ENCODE measurements at regions not wholly inside any gene's neighbourhood (a gene's known extent, or its start where the extent isn't known, plus 50 kb on each side); places are given as distances from the start of the nearest gene placed in this dataset.

GRCh38 chr1:30375156-30375555, 348.2 kb downstream of the MATN1 start:
- WGBS (ENCODE audit: low lambda C conversion rate): 30% methylated on average over 2 of the region's 7 CpGs
- no peak overlapping the region for H2AFZ ChIP-seq (ENCODE audit: low read length)
- ChIA-PET CTCF (ENCODE audit: low intra/inter-chr PET ratio, low total read pairs) (no interaction called here), POLR2A (no interaction called here)
- TF ChIP-seq POLR2G (IDR thresholded peaks at IDR 0.05; ENCODE audit: low read depth, low read length) (no peak), ZNF737 (CRISPR knock-in tag; IDR thresholded peaks at IDR 0.05; ENCODE audit: borderline replicate concordance) (no peak), NFKB2 (CRISPR knock-in tag; IDR thresholded peaks at IDR 0.05; ENCODE audit: borderline replicate concordance) (no peak), MAFK (conservative IDR thresholded peaks at IDR 0.05 in 1 of 2, IDR thresholded peaks at IDR 0.05 in 1 of 2; ENCODE audit: low read length in 2 of 2) (no peak)
- TF ChIP-seq, protein P1, sequence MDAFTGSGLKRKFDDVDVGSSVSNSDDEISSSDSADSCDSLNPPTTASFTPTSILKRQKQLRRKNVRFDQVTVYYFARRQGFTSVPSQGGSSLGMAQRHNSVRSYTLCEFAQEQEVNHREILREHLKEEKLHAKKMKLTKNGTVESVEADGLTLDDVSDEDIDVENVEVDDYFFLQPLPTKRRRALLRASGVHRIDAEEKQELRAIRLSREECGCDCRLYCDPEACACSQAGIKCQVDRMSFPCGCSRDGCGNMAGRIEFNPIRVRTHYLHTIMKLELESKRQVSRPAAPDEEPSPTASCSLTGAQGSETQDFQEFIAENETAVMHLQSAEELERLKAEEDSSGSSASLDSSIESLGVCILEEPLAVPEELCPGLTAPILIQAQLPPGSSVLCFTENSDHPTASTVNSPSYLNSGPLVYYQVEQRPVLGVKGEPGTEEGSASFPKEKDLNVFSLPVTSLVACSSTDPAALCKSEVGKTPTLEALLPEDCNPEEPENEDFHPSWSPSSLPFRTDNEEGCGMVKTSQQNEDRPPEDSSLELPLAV (CRISPR knock-in tag; conservative IDR thresholded peaks at IDR 0.05; ENCODE audit: low read depth): no peak
- H3K9ac ChIP-seq (ENCODE audit: insufficient read depth, low read depth, low read length): no peak overlapping the region
- no peaks in the 10 kb centered on the region for H3K36me3 ChIP-seq (replicated peaks in 1 of 2; ENCODE audit: control insufficient read depth in 1 of 2, insufficient read depth in 2 of 2, low read length in 2 of 2)
- H3K27ac ChIP-seq (ENCODE audit: extremely low read length, insufficient read depth, low read length): no peak overlapping the region
- intact Hi-C loops (cut with micrococcal nuclease; ENCODE audit: unreplicated experiment): no loop called here
- no peak for DNase-seq (ENCODE audit: low spot score)
- no peak for FAIRE-seq
- no peak for ATAC-seq
- H3K4me1 ChIP-seq (ENCODE audit: insufficient read depth, low read length): peaks cover 13% of the 10 kb centered on the region
- no peaks in the 10 kb centered on the region for H3K79me2 ChIP-seq (ENCODE audit: insufficient read depth, low read length)
- no peak overlapping the region for H3K4me2 ChIP-seq (ENCODE audit: low read depth, low read length)
- no peak overlapping the region for H3K4me3 ChIP-seq (replicated peaks in 1 of 3; ENCODE audit: insufficient read depth in 1 of 3, low read depth in 2 of 3, low read length in 3 of 3)
- H3K9me3 ChIP-seq (ENCODE audit: low read length): no peaks in the 10 kb centered on the region
- in situ Hi-C loops (cut with HindIII; ENCODE audit: extremely low pct_ligation_motif_present, low pct_unique_long_range_greater_than_20kb): no loop called here
- BruUV-seq (replicated peaks): no TSS peak
- no peaks in the 10 kb centered on the region for H4K20me1 ChIP-seq (ENCODE audit: insufficient read depth, low read length)
- H3K27me3 ChIP-seq (ENCODE audit: control insufficient read depth in 1 of 2, insufficient read depth in 2 of 2, low read length in 2 of 2): peaks cover 0 to 3% of the 10 kb centered on the region in 2 experiments; a peak in 1 of 5 replicates

DNA sequence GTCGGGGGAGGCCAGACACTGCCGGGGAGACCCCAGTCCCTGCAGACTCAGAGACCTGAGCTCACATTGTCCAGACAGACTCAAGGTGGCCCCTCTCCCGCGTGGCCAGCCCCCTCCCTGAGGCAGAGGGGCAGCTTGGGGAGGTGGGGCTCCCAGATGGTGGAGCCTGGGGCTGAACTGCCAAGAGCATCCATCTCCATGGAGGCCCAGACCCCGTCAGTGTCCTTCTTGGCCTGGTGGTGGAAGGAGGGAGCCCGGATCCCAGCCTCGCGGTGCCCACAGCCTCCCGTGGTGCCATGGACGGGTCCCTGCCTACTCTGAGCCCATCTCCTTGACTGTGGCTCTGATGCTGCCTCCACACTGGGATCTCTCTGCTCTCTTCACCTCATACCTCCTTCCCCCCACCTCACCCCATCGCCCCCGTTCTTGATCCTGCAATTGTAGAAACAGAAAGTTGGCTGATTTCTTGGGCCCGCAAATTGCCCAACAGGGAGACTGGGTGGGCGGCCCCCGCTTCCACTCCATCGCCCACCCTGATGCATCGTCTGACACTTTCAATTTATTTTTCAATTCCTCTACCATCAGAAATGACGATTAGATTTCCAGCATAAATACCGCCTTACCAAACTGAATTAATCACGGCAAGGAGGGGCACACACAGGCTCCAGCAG, 348.9 kb downstream of the MATN1 start:
- Histone ChIP-seq H3K4me3 (replicated peaks in 1 of 3; ENCODE audit: insufficient read depth in 1 of 3, low read depth in 2 of 3, low read length in 3 of 3) (no peak overlapping the region), H3K9me3 (ENCODE audit: low read length) (no peaks in the 10 kb centered on the region), H3K79me2 (ENCODE audit: insufficient read depth, low read length) (no peaks in the 10 kb centered on the region), H3K9ac (ENCODE audit: insufficient read depth, low read depth, low read length) (no peak overlapping the region), H3K36me3 (replicated peaks in 1 of 2; ENCODE audit: control insufficient read depth in 1 of 2, insufficient read depth in 2 of 2, low read length in 2 of 2) (no peaks in the 10 kb centered on the region), H3K4me1 (ENCODE audit: insufficient read depth, low read length) (peaks cover 7% of the 10 kb centered on the region), H2AFZ (ENCODE audit: low read length) (no peak overlapping the region), H3K27ac (ENCODE audit: extremely low read length, insufficient read depth, low read length) (no peak overlapping the region), H4K20me1 (ENCODE audit: insufficient read depth, low read length) (no peaks in the 10 kb centered on the region), H3K27me3 (ENCODE audit: control insufficient read depth in 1 of 2, insufficient read depth in 2 of 2, low read length in 2 of 2) (peaks cover 0 to 3% of the 10 kb centered on the region in 2 experiments; a peak in 1 of 5 replicates), H3K4me2 (ENCODE audit: low read depth, low read length) (no peak overlapping the region)
- in situ Hi-C loops (cut with HindIII; ENCODE audit: extremely low pct_ligation_motif_present, low pct_unique_long_range_greater_than_20kb) (no loop called here), intact Hi-C loops (cut with micrococcal nuclease; ENCODE audit: unreplicated experiment) (no loop called here)
- 20% methylated on average over 12 of the region's 20 CpGs for WGBS (ENCODE audit: low lambda C conversion rate)
- BruUV-seq (replicated peaks): no TSS peak
- CTCF ChIA-PET (ENCODE audit: low intra/inter-chr PET ratio, low total read pairs): no interaction called here
- ATAC-seq (no peak; the same call in 2 of the 3 replicates), DNase-seq (ENCODE audit: low spot score) (no peak), FAIRE-seq (no peak)
- POLR2A ChIA-PET: no interaction called here
- TF ChIP-seq NFE2L2 (IDR thresholded peaks at IDR 0.05; ENCODE audit: low read length) (no peak), SIN3B (IDR thresholded peaks at IDR 0.05; ENCODE audit: low read length) (no peak), ELF1 (CRISPR knock-in tag; IDR thresholded peaks at IDR 0.05) (no peak), SP1 (IDR thresholded peaks at IDR 0.05) (no peak), SP1 (CRISPR knock-in tag; IDR thresholded peaks at IDR 0.05) (no peak), ATRX (CRISPR knock-in tag; IDR thresholded peaks at IDR 0.05; ENCODE audit: borderline replicate concordance) (no peak), SRSF1 (optimal IDR thresholded peaks at IDR 0.05; ENCODE audit: low read depth, low read length) (no peak), TCF7L2 (IDR thresholded peaks at IDR 0.05; ENCODE audit: low read depth, low read length) (no peak)
